ENCODE measurements at regions not wholly inside any gene's neighbourhood (a gene's known extent, or its start where the extent isn't known, plus 50 kb on each side); places are given as distances from the start of the nearest gene placed in this dataset.

DNA sequence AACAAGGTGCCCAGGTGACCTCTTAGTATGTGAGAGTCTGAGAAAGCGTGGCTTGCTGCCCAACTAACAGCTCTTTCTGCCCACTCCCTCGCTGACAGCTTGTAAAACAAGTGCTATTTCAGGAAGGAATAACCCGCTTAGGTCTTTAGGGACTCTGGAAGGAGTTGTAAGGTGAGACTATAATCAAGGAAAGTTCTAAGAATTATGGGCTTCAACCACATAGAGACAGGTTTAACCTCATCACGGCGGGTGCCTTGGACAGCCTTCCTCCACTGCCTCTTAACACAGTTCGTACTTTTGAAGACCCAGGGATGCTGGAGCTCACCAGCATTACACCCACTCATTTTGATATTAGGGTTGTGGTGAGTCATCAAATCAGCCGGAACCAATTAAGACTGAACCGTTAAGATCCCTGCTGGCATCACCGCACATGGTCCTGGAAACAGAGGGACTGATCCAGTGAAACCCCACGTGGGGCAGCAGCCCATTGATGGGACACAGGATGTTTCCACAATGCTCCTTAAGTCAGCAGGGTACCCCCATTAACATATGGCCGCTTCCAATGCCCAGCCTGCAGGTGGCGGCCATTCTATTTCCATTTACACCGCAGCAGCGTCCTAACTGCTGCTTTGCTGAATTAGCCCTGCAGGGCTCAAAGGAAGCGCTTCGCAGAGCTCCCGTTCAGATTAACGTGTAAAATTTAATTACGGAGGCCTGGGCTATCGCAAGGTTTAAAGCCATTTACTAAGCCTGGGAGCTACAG, 176.6 kb upstream of the SDK2 start:
- H3K27me3 Mint-ChIP-seq = peaks cover 15% of the 10 kb centered on the region
- WGBS (ENCODE audit: insufficient coverage) = 40% methylated on average over 13 of the region's 20 CpGs
- no peaks in the 10 kb centered on the region for H3K79me2 ChIP-seq (ENCODE audit: control insufficient read depth, insufficient read depth, low read length)
- intact Hi-C loops (cut with micrococcal nuclease) = no loop called here
- DNase-seq = no peak
- no peaks in the 10 kb centered on the region for H3K36me3 ChIP-seq (replicated peaks in 1 of 2; ENCODE audit: control extremely low read depth in 1 of 2, control insufficient read depth in 1 of 2, extremely low read depth in 1 of 2, insufficient read depth in 2 of 2, low read length in 1 of 2)
- no peaks in the 10 kb centered on the region for H3K4me1 Mint-ChIP-seq
- H3K27me3 ChIP-seq (replicated peaks in 1 of 4; ENCODE audit: control extremely low read depth in 1 of 4, control insufficient read depth in 3 of 4, insufficient read depth in 4 of 4, low read length in 3 of 4) = no peaks in the 10 kb centered on the region
- POLR2A ChIA-PET = no interaction called here
- no peak overlapping the region for H3K27ac ChIP-seq (ENCODE audit: low read length in 2 of 2)
- H3K9me3 ChIP-seq (ENCODE audit: control extremely low read depth in 1 of 3, control insufficient read depth in 2 of 3, insufficient read depth in 1 of 3, low read length in 2 of 3) = peaks cover 0 to 15% (median 0%) of the 10 kb centered on the region in 3 donors
- no peak overlapping the region for H3K4me3 Mint-ChIP-seq
- CTCF ChIA-PET = no interaction called here
- ATAC-seq (ENCODE audit: low read depth) = no peak
- no peak for TF ChIP-seq EZH2 (IDR thresholded peaks at IDR 0.05; ENCODE audit: borderline replicate concordance, insufficient read depth, low read depth, low read length, poor library complexity, severe bottlenecking)
- TF ChIP-seq, protein P1, sequence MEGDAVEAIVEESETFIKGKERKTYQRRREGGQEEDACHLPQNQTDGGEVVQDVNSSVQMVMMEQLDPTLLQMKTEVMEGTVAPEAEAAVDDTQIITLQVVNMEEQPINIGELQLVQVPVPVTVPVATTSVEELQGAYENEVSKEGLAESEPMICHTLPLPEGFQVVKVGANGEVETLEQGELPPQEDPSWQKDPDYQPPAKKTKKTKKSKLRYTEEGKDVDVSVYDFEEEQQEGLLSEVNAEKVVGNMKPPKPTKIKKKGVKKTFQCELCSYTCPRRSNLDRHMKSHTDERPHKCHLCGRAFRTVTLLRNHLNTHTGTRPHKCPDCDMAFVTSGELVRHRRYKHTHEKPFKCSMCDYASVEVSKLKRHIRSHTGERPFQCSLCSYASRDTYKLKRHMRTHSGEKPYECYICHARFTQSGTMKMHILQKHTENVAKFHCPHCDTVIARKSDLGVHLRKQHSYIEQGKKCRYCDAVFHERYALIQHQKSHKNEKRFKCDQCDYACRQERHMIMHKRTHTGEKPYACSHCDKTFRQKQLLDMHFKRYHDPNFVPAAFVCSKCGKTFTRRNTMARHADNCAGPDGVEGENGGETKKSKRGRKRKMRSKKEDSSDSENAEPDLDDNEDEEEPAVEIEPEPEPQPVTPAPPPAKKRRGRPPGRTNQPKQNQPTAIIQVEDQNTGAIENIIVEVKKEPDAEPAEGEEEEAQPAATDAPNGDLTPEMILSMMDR (IDR thresholded peaks at IDR 0.05) = no peak
- H3K4me2 ChIP-seq (replicated peaks; ENCODE audit: low read depth, low read length, poor library complexity, severe bottlenecking) = no peak overlapping the region
- H4K20me1 ChIP-seq (ENCODE audit: control insufficient read depth, insufficient read depth, low read length, poor library complexity, severe bottlenecking) = no peaks in the 10 kb centered on the region
- H3K9ac ChIP-seq (ENCODE audit: low read length) = no peak overlapping the region
- H3K4me3 ChIP-seq (ENCODE audit: control extremely low read depth in 1 of 5, extremely low read depth in 1 of 5, insufficient read depth in 1 of 5, low read depth in 2 of 5, low read length in 4 of 5) = no peak overlapping the region
- no peak overlapping the region for H3K27ac Mint-ChIP-seq
- peaks cover 4% of the 10 kb centered on the region for H3K9me3 Mint-ChIP-seq (ENCODE audit: insufficient read depth)
- no peak overlapping the region for H2AFZ ChIP-seq (ENCODE audit: insufficient read depth, low read depth, low read length, poor library complexity, severe bottlenecking)
- H3K4me1 ChIP-seq (ENCODE audit: control insufficient read depth in 2 of 2, insufficient read depth in 2 of 2, low read length in 2 of 2) = no peaks in the 10 kb centered on the region

DNA sequence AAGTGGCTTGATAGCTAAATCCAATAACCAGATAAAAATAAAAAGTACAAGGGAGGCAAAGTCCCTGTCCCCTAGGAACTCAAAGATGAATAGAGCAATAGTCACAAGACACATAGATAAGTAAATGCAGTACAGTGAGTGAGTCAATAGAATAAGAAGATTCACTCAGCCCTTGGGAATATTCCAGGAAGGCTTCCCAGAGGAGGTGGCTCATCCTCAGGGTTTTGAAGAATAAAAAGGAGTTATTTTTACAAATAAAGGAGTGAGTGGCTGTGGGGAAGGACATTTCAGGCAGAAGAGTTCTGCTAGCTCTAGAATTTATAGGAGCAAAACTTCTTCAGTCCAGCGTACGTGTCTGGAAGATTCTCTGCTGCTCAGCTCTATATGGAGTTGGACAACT, 177.4 kb upstream of the SDK2 start:
- peaks cover 4% of the 10 kb centered on the region for H3K9me3 Mint-ChIP-seq (ENCODE audit: insufficient read depth)
- Histone ChIP-seq H3K4me2 (replicated peaks; ENCODE audit: low read depth, low read length, poor library complexity, severe bottlenecking) (no peak overlapping the region), H3K36me3 (replicated peaks in 1 of 2; ENCODE audit: control extremely low read depth in 1 of 2, control insufficient read depth in 1 of 2, extremely low read depth in 1 of 2, insufficient read depth in 2 of 2, low read length in 1 of 2) (no peaks in the 10 kb centered on the region), H3K79me2 (ENCODE audit: control insufficient read depth, insufficient read depth, low read length) (no peaks in the 10 kb centered on the region), H3K27ac (ENCODE audit: low read length in 2 of 2) (no peak overlapping the region), H3K4me3 (ENCODE audit: control extremely low read depth in 1 of 5, extremely low read depth in 1 of 5, insufficient read depth in 1 of 5, low read depth in 2 of 5, low read length in 4 of 5) (no peak overlapping the region), H3K9me3 (ENCODE audit: control extremely low read depth in 1 of 3, control insufficient read depth in 2 of 3, insufficient read depth in 1 of 3, low read length in 2 of 3) (peaks cover 0 to 15% (median 0%) of the 10 kb centered on the region in 3 donors), H3K27me3 (replicated peaks in 1 of 4; ENCODE audit: control extremely low read depth in 1 of 4, control insufficient read depth in 3 of 4, insufficient read depth in 4 of 4, low read length in 3 of 4) (no peaks in the 10 kb centered on the region), H2AFZ (ENCODE audit: insufficient read depth, low read depth, low read length, poor library complexity, severe bottlenecking) (no peak overlapping the region), H4K20me1 (ENCODE audit: control insufficient read depth, insufficient read depth, low read length, poor library complexity, severe bottlenecking) (no peaks in the 10 kb centered on the region), H3K9ac (ENCODE audit: low read length) (no peak overlapping the region), H3K4me1 (ENCODE audit: control insufficient read depth in 2 of 2, insufficient read depth in 2 of 2, low read length in 2 of 2) (no peaks in the 10 kb centered on the region)
- 100% methylated on average over 2 of the region's 2 CpGs for WGBS (ENCODE audit: insufficient coverage)
- DNase-seq (no peak), ATAC-seq (ENCODE audit: low read depth) (no peak)
- H3K4me1 Mint-ChIP-seq = no peaks in the 10 kb centered on the region
- H3K27me3 Mint-ChIP-seq = peaks cover 15% of the 10 kb centered on the region
- intact Hi-C loops (cut with micrococcal nuclease) = no loop called here
- POLR2A ChIA-PET = no interaction called here
- no peak overlapping the region for H3K4me3 Mint-ChIP-seq
- H3K27ac Mint-ChIP-seq = no peak overlapping the region
- TF ChIP-seq EZH2 (IDR thresholded peaks at IDR 0.05; ENCODE audit: borderline replicate concordance, insufficient read depth, low read depth, low read length, poor library complexity, severe bottlenecking) = no peak
- TF ChIP-seq, protein P1 (IDR thresholded peaks at IDR 0.05) = no peak
- CTCF ChIA-PET = no interaction called here

All from B cell (primary cell).